Loucy (cell line): ENCODE measurements at regions not wholly inside any gene's neighbourhood (a gene's known extent, or its start where the extent isn't known, plus 50 kb on each side); places are given as distances from the start of the nearest gene placed in this dataset.

Experiments used
- H2AFZ ChIP-seq: fragments of 200-600 bp; sonication (generic); 2 replicates; pipeline ENCODE4 v1.6.0; 2016; ENCODE audit warnings: antibody characterized with exemption, mild to moderate bottlenecking, low read length, moderate library complexity
- H3F3A ChIP-seq: fragments of 200-600 bp; 2 replicates; pipeline ENCODE4 v1.6.0; 2016; ENCODE audit warnings: antibody characterized with exemption, low read depth, mild to moderate bottlenecking
- H3K27me3 ChIP-seq: fragments of 200-600 bp; sonication (generic); 2 replicates; pipeline ENCODE4 v1.6.1; 2014; ENCODE audit warnings: low read length, mild to moderate bottlenecking; ENCODE audit not compliant: insufficient read depth, poor library complexity, severe bottlenecking
- H3K36me3 ChIP-seq: fragments of 200-600 bp; sonication (generic); 2 replicates; pipeline ENCODE4 v1.6.1; 2016; ENCODE audit warnings: low read length; ENCODE audit not compliant: insufficient read depth
- H3K4me1 ChIP-seq: fragments of 200-600 bp; sonication (generic); 2 replicates; pipeline ENCODE4 v1.5.1; 2014; ENCODE audit warnings: low read length, mild to moderate bottlenecking; ENCODE audit not compliant: insufficient read depth, poor library complexity, severe bottlenecking
- H3K4me2 ChIP-seq: fragments of 200-600 bp; sonication (generic); 2 replicates; pipeline ENCODE4 v1.6.0; 2014; ENCODE audit warnings: antibody characterized with exemption, low read length, low read depth, mild to moderate bottlenecking; ENCODE audit not compliant: poor library complexity, severe bottlenecking
- H3K4me3 ChIP-seq: fragments of 200-600 bp; sonication (generic); 2 replicates; pipeline ENCODE4 v1.5.1; 2014; ENCODE audit warnings: low read length, mild to moderate bottlenecking, mixed read lengths; ENCODE audit not compliant: poor library complexity, severe bottlenecking
- H3K79me2 ChIP-seq: fragments of 200-600 bp; sonication (generic); 2 replicates; pipeline ENCODE4 v1.6.1; 2014; ENCODE audit warnings: low read length; ENCODE audit not compliant: insufficient read depth
- H3K9ac ChIP-seq: fragments of 200-600 bp; sonication (generic); 2 replicates; pipeline ENCODE4 v1.6.0; 2014; ENCODE audit warnings: mild to moderate bottlenecking, low read depth, low read length, moderate library complexity; ENCODE audit not compliant: poor library complexity, severe bottlenecking
- H3K9me2 ChIP-seq: fragments of 200-600 bp; sonication (generic); replicated peaks from 2 replicates; pipeline ENCODE4 v1.6.1; 2016; ENCODE audit warnings: low read depth, low read length, mixed read lengths
- H3K9me3 ChIP-seq: fragments of 200-600 bp; sonication (generic); 2 replicates; pipeline ENCODE4 v1.6.1; 2014; ENCODE audit warnings: mild to moderate bottlenecking, antibody characterized with exemption, low read length, low read depth; ENCODE audit not compliant: insufficient read depth
- H4K20me1 ChIP-seq: fragments of 200-600 bp; sonication (generic); 2 replicates; pipeline ENCODE4 v1.6.0; 2014; ENCODE audit warnings: antibody characterized with exemption, low read length, mild to moderate bottlenecking; ENCODE audit not compliant: insufficient read depth, poor library complexity, severe bottlenecking
- EZH2phosphoT487 ChIP-seq: fragments of 200-600 bp; IDR thresholded peaks from 2 replicates; pipeline ENCODE4 v1.6.1; 2018; ENCODE audit warnings: antibody characterized with exemption, mild to moderate bottlenecking, moderate library complexity, borderline replicate concordance
- TF ChIP-seq, protein P1 (sequence below): fragments of 200-600 bp; sonication (generic); conservative IDR thresholded peaks from 2 replicates; pipeline ENCODE4 v1.5.1; 2014; ENCODE audit warnings: mild to moderate bottlenecking, antibody characterized with exemption, low read length

DNA sequence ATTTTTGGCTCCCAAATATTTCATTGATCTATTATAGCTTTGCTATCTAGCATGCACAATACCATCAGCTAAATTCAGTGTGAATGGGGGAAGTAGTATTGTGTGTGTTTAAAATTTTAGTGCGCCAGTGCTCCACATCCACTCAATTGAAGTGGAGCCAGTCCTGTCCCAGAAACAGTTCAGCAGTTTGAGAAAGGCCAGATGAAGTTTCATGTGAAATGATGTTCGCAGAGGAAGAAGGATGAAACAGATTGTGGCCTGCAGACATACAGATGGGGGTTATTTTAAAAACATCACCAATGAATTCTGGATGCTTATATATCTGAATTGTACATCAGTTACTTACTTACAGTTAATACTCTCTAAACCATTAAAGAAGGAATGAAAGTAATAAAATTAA is 129.4 kb downstream of the SPRY2 start:
- Histone ChIP-seq H3K36me3 (no peaks in the 10 kb centered on the region), H3K27me3 (no peaks in the 10 kb centered on the region), H3K9me3 (no peaks in the 10 kb centered on the region), H3K4me3 (no peak overlapping the region), H3K9ac (no peak overlapping the region), H3F3A (no peaks in the 10 kb centered on the region), H3K79me2 (no peaks in the 10 kb centered on the region), H3K4me2 (no peak overlapping the region), H2AFZ (no peak overlapping the region), H3K9me2 (no peaks in the 10 kb centered on the region), H4K20me1 (no peaks in the 10 kb centered on the region), H3K4me1 (no peaks in the 10 kb centered on the region)
- no peak for TF ChIP-seq EZH2phosphoT487
- TF ChIP-seq, protein P1, sequence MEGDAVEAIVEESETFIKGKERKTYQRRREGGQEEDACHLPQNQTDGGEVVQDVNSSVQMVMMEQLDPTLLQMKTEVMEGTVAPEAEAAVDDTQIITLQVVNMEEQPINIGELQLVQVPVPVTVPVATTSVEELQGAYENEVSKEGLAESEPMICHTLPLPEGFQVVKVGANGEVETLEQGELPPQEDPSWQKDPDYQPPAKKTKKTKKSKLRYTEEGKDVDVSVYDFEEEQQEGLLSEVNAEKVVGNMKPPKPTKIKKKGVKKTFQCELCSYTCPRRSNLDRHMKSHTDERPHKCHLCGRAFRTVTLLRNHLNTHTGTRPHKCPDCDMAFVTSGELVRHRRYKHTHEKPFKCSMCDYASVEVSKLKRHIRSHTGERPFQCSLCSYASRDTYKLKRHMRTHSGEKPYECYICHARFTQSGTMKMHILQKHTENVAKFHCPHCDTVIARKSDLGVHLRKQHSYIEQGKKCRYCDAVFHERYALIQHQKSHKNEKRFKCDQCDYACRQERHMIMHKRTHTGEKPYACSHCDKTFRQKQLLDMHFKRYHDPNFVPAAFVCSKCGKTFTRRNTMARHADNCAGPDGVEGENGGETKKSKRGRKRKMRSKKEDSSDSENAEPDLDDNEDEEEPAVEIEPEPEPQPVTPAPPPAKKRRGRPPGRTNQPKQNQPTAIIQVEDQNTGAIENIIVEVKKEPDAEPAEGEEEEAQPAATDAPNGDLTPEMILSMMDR = no peak

DNA sequence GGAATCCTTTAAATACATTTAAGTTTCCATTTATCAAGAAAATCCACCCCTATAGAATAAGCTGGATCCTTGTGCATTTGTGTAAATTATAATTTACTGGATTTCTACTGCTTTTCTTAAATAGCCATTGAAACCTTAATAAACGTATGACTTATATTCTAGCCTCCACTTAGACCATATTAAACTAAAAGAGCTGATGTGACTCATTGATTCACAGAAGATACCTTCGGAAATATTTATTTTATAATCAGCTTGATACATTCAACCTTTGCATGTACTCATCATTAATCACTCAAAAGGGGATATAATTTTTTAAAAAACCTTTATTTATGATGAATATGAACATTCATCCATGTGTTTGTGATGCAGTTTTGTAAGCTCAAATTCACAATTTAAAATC is 136.3 kb downstream of the SPRY2 start:
- Histone ChIP-seq H3K4me1 (peaks cover 6% of the 10 kb centered on the region), H4K20me1 (no peaks in the 10 kb centered on the region), H3K9me2 (no peaks in the 10 kb centered on the region), H3K79me2 (no peaks in the 10 kb centered on the region), H3F3A (no peaks in the 10 kb centered on the region), H3K36me3 (no peaks in the 10 kb centered on the region), H3K4me2 (no peak overlapping the region), H2AFZ (no peak overlapping the region), H3K9me3 (no peaks in the 10 kb centered on the region), H3K4me3 (no peak overlapping the region), H3K9ac (no peak overlapping the region), H3K27me3 (no peaks in the 10 kb centered on the region)
- TF ChIP-seq EZH2phosphoT487 = no peak
- TF ChIP-seq, protein P1 = no peak

DNA sequence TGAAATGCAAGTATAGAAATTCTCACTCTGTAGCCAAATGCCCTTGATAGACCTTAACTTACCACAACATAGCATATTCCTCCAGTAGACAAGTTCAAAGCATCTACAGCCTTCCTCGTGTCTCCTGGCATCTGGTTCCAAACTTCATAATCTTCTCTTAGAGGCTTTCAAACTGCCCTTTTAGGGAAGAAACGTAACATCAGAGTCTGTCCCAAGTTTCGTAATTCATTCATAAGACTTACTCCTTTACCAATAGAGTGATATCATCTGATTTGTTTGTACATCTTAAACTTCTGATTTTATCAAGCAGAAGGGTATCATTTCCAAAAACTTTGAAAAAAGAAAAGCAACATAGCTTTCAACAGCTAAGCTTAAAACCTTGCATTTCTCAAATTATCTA is 137.4 kb downstream of the SPRY2 start:
- Histone ChIP-seq H3K9me3 (no peaks in the 10 kb centered on the region), H3K4me3 (no peak overlapping the region), H3K4me2 (no peak overlapping the region), H3K9ac (no peak overlapping the region), H2AFZ (no peak overlapping the region), H3K79me2 (no peaks in the 10 kb centered on the region), H3K9me2 (no peaks in the 10 kb centered on the region), H3K4me1 (peaks cover 6% of the 10 kb centered on the region), H3K27me3 (no peaks in the 10 kb centered on the region), H3F3A (no peaks in the 10 kb centered on the region), H4K20me1 (no peaks in the 10 kb centered on the region), H3K36me3 (no peaks in the 10 kb centered on the region)
- TF ChIP-seq, protein P1 = no peak
- TF ChIP-seq EZH2phosphoT487 = no peak
